Kidney (tissue), 13 donors: ENCODE measurements at regions not wholly inside any gene's neighbourhood (a gene's known extent, or its start where the extent isn't known, plus 50 kb on each side); places are given as distances from the start of the nearest gene placed in this dataset.

Experiments
- DNase-seq, 5 donors: peaks; one replicate each; pipeline ENCODE4 v3.0.0-alpha.2; 2013 to 2020
- FAIRE-seq: peaks from 2 replicates; lab custom pipeline; 2012; peaks lifted over from hg19 to GRCh38; lab: Jason Lieb, UNC
- H3K27ac ChIP-seq, 2 donors: one replicate each; pipeline ENCODE4 v1.7.0; 2013; ENCODE audit warnings: low read depth in 2 of 2, low read length in 2 of 2, inconsistent platforms in 1 of 2
- H3K27me3 ChIP-seq: one replicate; pipeline ENCODE4 v1.7.1; 2013; ENCODE audit warnings: low read length, inconsistent platforms; ENCODE audit not compliant: control insufficient read depth, insufficient read depth
- H3K36me3 ChIP-seq, 3 donors: one replicate each; pipeline versions ENCODE4 v1.7.0 to v1.7.1; 2013; ENCODE audit warnings: low read length in 3 of 3, control low read depth in 1 of 3, inconsistent platforms in 1 of 3; ENCODE audit not compliant: insufficient read depth in 3 of 3, control insufficient read depth in 2 of 3
- H3K4me1 ChIP-seq, 3 donors: one replicate each; pipeline versions ENCODE4 v1.7.0 to v1.7.1; 2013; ENCODE audit warnings: low read length in 3 of 3, inconsistent platforms in 1 of 3, low read depth in 1 of 3; ENCODE audit not compliant: control insufficient read depth in 2 of 3, insufficient read depth in 2 of 3
- H3K4me3 ChIP-seq, 3 donors: one replicate each; pipeline versions ENCODE4 v1.7.0 to v1.8.1; 2013; ENCODE audit warnings: low read length in 3 of 3, control low read depth in 1 of 3, inconsistent platforms in 1 of 3
- H3K9ac ChIP-seq, 3 donors: one replicate each; pipeline versions ENCODE4 v1.7.0 to v1.7.1; 2013; ENCODE audit warnings: low read length in 3 of 3, control low read depth in 1 of 3, inconsistent platforms in 1 of 3
- H3K9me3 ChIP-seq, 3 donors: one replicate each; pipeline versions ENCODE4 v1.7.0 to v1.7.1; 2013; ENCODE audit warnings: low read length in 3 of 3, control low read depth in 1 of 3, inconsistent platforms in 1 of 3; ENCODE audit not compliant: control insufficient read depth in 2 of 3, insufficient read depth in 1 of 3
- CTCF ChIP-seq: IDR thresholded peaks from 3 replicates; pipeline ENCODE4 v1.5.1; 2012; ENCODE audit warnings: mild to moderate bottlenecking, moderate library complexity, borderline replicate concordance; ENCODE audit not compliant: insufficient read depth; ENCODE audit errors: extremely low read depth
- intact Hi-C: fragments of 100-400 bp; cut with DNase I; formaldehyde crosslinking; loops from one replicate; pipeline ENCODE4 v1.11.1; 2022
- donor health status: control.
- donor health status: control.
- donor health status: control.
- donor health status: control.
- donor health status: control.
- donor health status: DM: yes; HTN: yes; CAD: no.
- donor health status: Normal renal cell carcinoma (clear cell type).

GRCh38 chr13:84749126-84749525 lies 866.9 kb upstream of the SLITRK1 start:
- intact Hi-C loops, result no loop called here
- H3K36me3 ChIP-seq, result no peaks in the 10 kb centered on the region
- H3K4me1 ChIP-seq, result no peaks in the 10 kb centered on the region
- H3K9me3 ChIP-seq, result no peaks in the 10 kb centered on the region
- FAIRE-seq (no peak), DNase-seq (no peak)
- H3K27me3 ChIP-seq, result no peaks in the 10 kb centered on the region
- H3K4me3 ChIP-seq, result no peak overlapping the region
- no peak overlapping the region for H3K27ac ChIP-seq
- TF ChIP-seq CTCF, result no peak
- no peak overlapping the region for H3K9ac ChIP-seq

- FAIRE-seq, result no peak
- TF ChIP-seq CTCF, result no peak
- H3K36me3 ChIP-seq, result no peaks in the 10 kb centered on the region
- no peak for DNase-seq
- intact Hi-C loops, result no loop called here
- no peak overlapping the region for H3K27ac ChIP-seq
- no peaks in the 10 kb centered on the region for H3K4me1 ChIP-seq
- no peak overlapping the region for H3K4me3 ChIP-seq
- no peaks in the 10 kb centered on the region for H3K9me3 ChIP-seq
- no peak overlapping the region for H3K9ac ChIP-seq
- H3K27me3 ChIP-seq, result no peaks in the 10 kb centered on the region
These were observed 862.8 kb upstream of the SLITRK1 start for GRCh38 chr13:84745051-84745551.

- no peaks in the 10 kb centered on the region for H3K36me3 ChIP-seq
- no peak for TF ChIP-seq CTCF
- no peak overlapping the region for H3K9ac ChIP-seq
- H3K4me1 ChIP-seq, result no peaks in the 10 kb centered on the region
- H3K27ac ChIP-seq, result no peak overlapping the region
- intact Hi-C loops, result no loop called here
- H3K4me3 ChIP-seq, result no peak overlapping the region
- DNase-seq, result no peak
- FAIRE-seq, result no peak
- no peaks in the 10 kb centered on the region for H3K9me3 ChIP-seq
- H3K27me3 ChIP-seq, result no peaks in the 10 kb centered on the region
These were observed 861.9 kb upstream of the SLITRK1 start for GRCh38 chr13:84744203-84744602.

DNA sequence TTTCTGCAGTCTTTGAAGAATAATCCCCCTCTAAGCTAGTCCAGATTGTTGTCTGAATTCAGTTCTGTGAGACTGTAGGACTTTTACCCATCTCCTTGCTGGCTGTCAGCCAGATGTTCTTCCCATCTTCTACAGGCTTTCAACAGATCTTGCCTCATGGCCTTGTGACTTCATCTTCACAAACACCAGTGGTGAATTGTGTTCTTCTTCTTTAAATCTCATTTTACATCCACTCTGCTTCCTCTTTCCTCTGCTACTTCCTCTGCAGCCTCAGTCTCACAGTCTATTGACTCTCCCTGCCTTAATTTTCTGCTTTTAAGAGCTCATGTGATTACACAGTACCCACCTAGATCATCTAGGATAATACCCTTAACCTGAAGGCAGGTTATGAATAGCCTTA lies 859.0 kb upstream of the SLITRK1 start:
- Histone ChIP-seq H3K4me3 (no peak overlapping the region), H3K9me3 (no peaks in the 10 kb centered on the region), H3K27ac (no peak overlapping the region), H3K27me3 (no peaks in the 10 kb centered on the region), H3K36me3 (no peaks in the 10 kb centered on the region), H3K4me1 (no peaks in the 10 kb centered on the region), H3K9ac (no peak overlapping the region)
- FAIRE-seq (no peak), DNase-seq (no peak)
- intact Hi-C loops, result no loop called here
- TF ChIP-seq CTCF, result no peak
